ENCODE measurements at regions not wholly inside any gene's neighbourhood (a gene's known extent, or its start where the extent isn't known, plus 50 kb on each side); places are given as distances from the start of the nearest gene placed in this dataset.

- no peak for DNase-seq
Observed at GRCh38 chr16:86377251-86378022, 132.9 kb upstream of the FOXF1 start.

DNA sequence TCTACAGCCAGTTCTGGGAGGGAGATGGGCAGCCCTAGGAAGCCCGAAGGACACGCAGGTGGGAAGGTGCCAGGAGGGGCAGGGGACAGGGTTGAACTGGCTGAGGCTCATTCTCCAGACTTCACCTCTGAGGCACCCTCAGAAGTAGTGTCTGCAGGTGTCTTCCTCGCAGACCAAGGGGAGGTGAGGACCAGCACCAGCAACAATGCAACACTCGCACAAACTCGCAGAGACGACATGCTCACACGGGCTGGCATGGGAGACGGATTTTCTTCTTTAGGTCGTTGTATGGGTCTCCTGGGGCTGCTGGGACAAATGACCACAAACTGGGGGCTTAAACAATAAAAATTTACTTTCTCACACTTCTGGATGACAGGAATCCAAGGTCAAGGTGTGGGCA is 132.2 kb upstream of the FOXF1 start:
- no peak for DNase-seq

GRCh38 chr16:86378831-86379504 is 131.4 kb upstream of the FOXF1 start:
- DNase-seq, result no peak

DNA sequence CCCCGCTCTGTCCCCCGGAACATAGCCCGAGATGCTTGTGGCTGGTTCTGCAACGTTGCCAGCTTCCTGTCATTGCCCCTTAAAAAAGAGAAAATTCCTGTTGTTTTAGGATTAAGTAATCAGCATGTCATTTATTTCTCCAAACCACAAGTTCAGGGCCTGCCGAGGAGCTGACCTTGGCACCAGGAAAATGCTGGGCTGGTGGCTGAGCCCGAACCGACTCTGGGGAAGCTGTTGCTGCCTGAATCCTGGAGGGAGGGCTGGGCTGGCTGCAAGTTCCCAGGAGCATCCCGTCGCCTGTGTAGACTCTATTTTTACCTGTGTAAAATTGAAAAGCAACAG is 130.9 kb upstream of the FOXF1 start:
- DNase-seq, result no peak

DNA sequence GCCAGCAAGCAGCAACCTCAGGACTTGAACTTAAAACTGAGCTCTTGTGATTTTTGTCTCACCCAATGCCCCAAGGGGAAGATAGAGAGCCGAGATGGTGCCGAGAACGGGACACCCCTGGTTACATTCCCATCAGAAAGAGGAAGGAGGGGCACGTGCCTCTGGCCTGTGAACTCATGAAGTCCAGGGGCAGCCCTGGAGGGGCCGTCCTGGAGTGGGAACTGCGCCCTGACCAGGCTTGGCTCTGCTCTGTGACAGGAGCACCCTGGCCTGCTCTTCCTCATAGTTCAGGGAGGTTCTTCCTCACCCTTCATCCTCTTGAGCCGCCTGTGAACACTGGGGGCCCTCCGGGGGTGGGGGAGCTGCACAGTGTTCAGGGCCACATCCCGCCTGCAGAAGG is 130.3 kb upstream of the FOXF1 start:
- no peak for DNase-seq

- no peak for DNase-seq
Observed at GRCh38 chr16:86381491-86381890, 128.8 kb upstream of the FOXF1 start.

- no peak for DNase-seq
Observed at GRCh38 chr16:86382067-86382773, 128.1 kb upstream of the FOXF1 start.

DNA sequence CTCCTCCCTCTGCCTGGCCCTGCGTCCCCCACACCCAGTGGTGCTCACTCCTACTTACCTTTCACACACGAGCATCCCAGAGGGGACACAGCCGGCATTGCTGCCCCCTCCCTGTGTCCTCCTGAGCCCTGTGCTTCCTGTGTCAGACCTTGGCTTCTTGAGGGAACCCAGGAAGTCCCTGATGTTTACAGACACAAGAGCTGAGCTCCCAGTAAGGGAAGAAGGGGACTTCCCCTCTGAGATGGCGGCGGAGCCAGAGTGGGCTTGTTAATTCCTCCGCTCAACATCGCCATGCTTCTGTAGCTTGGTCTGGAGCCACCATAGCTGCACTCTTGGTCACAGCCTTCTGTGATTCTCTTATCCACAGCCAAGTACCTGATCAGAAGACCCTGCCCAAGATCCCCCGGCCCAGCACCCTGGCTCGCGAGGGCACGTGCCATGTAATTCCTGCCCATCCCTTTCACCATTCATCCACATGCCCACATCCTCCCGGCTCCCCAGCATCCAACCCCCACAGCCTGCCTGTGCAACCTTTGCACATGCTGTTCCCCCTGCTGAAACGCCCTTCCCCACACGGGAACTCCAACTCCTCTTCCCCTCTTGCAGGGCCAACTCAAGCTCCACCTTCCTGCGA is 127.4 kb upstream of the FOXF1 start:
- DNase-seq, result no peak

DNA sequence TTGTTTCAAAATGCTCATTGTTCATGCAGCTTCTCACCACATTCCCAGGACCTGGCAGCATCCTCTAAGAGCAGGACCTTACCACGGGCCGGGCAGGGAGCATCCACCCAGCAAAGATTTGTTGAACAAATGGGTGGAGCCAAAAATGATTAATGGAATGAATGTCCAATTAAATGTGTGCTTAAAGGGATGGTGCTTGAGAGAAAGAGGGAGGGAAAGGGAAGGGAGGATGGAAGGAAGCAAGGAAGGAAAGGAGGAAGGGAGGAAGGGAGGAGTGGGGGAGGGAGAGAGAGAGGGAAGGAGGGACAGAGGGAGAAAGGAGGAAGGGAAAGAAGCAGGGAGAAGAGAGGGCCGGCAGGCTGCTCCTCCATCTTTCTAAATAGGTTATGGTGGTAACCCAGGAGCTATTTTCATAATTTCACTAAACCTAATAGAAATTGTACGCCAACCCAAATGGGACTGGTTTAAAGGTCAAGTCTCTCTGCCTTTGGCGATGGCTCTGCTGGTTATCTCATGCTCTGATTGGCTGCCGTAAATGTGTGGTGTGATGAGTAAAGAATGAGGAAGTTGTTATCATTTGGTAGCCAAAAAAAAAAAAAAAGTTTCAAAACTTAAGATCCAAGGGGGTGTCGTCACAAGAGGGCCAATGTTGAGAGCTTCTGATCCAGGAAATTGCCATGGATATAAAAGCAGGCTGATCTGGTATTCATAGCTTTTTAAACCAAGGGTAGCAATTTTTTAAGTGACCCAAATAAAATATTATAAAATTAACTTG is 126.7 kb upstream of the FOXF1 start:
- DNase-seq, result no peak

GRCh38 chr16:86384263-86384649 is 126.1 kb upstream of the FOXF1 start:
- no peak for DNase-seq

DNA sequence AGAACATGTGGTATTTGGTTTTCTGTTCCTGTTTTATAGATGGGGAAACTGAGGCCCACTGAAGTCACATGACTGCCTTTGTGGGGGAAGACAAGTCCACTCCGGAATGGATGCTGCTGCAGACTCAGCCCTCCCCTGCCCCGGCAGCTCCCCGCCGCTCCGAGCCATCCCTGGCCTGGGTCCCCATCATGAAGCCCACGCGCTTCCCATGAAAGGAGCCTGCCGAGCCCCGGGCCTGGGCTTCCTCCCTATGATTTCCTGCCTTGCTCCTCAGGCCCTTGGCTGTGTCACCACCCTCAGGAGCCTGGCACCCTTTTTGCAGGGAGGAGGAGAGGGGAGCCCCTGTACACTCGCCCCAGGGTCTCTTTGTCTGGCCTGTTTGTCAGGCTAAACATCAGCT is 125.3 kb upstream of the FOXF1 start:
- DNase-seq, result no peak

DNA sequence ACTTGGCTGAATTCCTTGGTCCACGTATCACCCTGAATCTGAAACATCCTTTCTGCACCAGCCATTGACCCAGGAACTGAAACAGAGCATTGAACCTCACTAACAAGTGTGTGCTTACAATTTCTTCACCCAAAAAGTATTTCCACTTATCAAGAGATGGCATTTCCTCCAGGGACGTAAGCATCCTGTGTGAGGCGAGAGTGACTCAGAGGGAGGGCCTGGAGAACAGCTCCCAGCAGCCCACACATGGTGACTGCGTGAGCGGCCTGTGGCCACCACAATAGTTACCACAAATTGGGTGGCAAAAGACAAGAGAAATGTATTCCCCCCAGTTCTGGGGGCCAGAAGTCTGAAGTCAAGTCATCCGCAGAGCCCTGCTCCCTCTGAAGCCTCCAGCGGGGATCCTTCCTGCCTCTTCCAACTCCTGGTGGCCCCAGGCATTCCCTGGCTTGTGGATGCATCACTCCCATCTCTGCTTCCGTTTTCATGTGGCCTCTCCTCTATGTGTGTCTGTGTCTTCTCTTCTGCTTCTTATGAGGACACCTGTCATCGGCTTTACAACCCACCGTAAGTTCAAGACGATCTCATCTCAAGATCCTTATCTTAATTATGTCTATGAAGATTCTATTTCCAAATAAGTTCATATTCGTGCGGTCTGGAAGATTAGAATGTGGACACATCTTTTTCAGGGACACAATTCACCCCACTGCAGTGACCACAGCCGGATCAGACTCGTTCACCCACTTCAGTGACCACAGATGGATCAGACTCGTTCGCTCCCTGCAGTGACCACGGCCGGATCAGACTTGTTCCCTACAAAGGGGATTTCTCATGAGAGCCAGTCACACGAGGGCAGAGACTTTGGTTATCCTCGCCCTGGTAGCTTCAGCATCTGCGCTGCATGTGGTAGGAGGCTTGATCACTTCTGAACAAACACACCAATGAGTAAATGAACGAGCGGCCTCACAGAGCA is 122.6 kb upstream of the FOXF1 start:
- DNase-seq, result no peak

DNA sequence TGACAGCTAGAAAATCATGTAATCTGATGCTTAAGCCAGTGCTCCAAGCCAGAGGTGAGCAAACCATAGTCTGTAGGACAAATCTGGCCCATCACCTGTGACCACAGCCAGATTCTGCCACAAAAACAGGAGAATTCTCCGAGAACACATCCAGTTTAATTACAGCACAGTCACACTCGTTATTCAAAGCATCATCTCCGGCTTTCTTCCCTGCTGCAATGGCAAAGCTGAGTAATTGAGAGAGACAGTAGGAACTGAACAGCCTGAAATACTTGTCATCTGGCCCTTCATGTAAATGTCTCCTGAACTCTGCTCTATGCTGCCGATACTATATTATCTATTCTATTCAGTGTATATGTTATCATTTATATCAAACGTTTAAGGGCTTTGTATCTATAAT is 121.4 kb upstream of the FOXF1 start:
- no peak for DNase-seq

DNA sequence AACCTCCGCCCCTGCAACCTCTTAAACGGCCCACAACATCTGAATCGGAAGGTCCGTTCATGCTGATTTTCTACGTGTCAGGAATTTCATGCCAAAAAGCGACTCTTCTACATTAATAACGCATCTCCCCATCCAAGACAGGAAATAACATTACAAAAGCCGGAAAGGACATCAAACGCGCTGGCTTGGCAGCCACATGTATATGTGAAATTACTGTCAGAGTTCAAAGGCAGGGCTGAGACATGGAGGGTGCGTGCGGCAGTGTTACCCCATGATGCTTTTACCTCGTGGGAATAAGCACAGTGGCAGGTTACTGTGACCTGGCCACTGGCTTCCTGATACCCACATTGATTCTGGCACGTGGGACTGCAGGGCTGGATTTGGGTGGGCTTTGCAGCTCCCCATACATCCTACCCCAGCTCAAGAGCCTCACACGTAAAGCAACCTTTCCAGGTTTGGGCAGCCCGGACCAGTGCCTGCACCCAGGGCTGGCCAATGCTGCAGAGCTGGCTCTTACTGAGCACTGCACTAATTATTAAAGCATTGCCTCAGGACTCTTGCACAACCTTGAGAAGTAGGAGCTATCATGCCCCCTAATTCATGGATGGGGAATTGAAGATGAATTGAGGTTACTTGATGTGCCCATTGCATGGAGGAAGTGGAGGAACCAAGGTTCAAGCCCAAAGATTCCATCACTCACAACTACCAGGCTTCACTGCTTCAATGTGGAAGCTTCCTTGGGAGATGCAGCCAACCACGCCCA is 120.6 kb upstream of the FOXF1 start:
- no peak for DNase-seq

DNA sequence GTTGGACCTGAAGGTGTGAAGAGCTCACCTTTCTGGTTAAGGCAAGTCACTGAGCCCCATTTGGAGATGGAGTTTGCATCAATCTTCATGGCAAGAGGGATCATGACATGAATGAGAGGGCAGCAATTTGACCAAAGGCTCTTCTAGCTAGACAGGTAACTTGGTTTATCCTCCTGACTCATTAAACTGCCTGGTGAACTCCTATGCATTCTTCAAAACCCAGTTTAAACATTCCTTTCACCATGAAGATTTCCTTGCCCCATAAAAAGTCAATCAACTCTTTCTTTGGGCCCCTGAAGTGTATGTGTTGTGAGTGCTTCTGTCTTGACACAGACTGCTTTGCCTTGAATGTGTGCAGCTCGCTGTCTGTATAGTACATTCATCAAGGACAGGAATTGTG is 120.0 kb upstream of the FOXF1 start:
- no peak for DNase-seq

GRCh38 chr16:86391486-86391885 is 118.8 kb upstream of the FOXF1 start:
- no peak for DNase-seq

DNA sequence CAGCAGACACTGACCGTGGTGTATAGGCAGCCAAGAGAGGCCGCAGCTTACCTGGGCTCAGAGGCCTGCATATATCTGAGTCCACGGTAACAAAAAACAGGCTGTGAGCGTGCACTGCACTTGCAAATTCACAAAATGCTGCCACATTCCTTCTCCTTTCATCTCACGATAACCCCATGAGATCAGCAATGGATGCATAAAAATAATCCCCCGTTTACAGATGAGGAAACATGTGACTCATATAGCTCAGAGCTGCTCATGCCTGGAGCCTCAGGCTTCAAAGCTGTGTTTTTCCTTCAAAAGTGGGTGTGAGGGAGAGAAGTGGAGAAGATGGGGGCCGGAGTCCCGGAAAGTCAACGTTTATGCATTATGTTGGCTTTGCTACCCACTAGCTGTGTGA is 118.3 kb upstream of the FOXF1 start:
- DNase-seq, result no peak

- DNase-seq, result no peak
Observed at GRCh38 chr16:86392436-86393152, 117.7 kb upstream of the FOXF1 start.

GRCh38 chr16:86393907-86394626 is 116.3 kb upstream of the FOXF1 start:
- DNase-seq, result no peak

GRCh38 chr16:86395477-86395876 is 114.8 kb upstream of the FOXF1 start:
- DNase-seq, result no peak
